Sigmoid colon (tissue), 4 donors: ENCODE measurements at regions not wholly inside any gene's neighbourhood (a gene's known extent, or its start where the extent isn't known, plus 50 kb on each side); places are given as distances from the start of the nearest gene placed in this dataset.

Source experiments
- EP300 ChIP-seq, 4 donors: sonication (generic); formaldehyde crosslinking; IDR thresholded peaks; one replicate each; pipeline ENCODE4 v1.6.1; 2017; ENCODE audit warnings: antibody characterized with exemption in 4 of 4
- TF ChIP-seq, protein P1 (sequence below), 4 experiments: fragments of 450-650 bp in 3 of 4; fragments of 200-600 bp in 1 of 4; IDR thresholded peaks; one replicate each; pipeline ENCODE4 v1.5.1; 2016 to 2019; ENCODE audit warnings: antibody characterized with exemption in 4 of 4, mild to moderate bottlenecking in 3 of 4, moderate library complexity in 2 of 4

DNA sequence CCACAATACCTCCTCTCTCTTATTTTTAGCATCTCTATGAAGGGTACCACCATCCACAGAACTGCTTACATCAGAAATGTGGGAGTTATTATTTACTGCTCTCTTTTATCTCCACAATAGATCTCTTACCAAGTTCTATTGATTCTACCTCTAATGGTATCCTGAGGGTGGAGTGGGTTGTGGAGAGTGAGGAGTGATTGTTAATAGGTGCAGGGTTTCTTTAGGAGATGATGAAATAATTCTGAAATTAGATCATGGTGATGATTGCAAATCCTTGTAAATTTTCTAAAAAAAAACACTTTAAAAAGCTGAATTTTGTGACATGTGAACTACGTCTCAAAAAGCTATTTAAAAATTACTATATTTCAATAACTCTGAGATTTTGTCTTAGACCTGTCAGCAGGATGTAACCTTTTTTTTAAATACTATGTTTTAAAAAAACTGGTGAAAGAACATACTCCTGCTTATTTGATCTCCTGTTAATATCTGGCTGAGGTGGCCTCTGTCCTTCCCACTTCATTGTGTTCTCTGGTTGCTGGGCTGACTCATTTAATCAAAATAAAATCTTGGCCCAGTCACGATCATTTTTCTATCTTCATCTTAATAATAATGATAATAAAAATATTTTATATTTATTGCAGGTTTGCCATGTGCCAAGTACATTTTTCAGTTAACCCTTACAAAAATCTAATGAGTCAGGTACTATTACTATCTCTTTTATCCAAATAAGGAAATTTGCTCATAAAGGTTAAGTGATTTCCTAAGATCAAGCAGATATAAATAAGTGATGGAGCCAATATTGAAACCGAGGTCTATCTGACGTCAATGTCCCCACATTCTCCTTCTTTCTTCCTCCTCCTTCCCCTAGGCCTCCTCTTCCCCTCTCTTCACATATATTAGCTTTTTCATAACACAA is 73.5 kb downstream of the GLUD2 start:
- TF ChIP-seq, protein P1, sequence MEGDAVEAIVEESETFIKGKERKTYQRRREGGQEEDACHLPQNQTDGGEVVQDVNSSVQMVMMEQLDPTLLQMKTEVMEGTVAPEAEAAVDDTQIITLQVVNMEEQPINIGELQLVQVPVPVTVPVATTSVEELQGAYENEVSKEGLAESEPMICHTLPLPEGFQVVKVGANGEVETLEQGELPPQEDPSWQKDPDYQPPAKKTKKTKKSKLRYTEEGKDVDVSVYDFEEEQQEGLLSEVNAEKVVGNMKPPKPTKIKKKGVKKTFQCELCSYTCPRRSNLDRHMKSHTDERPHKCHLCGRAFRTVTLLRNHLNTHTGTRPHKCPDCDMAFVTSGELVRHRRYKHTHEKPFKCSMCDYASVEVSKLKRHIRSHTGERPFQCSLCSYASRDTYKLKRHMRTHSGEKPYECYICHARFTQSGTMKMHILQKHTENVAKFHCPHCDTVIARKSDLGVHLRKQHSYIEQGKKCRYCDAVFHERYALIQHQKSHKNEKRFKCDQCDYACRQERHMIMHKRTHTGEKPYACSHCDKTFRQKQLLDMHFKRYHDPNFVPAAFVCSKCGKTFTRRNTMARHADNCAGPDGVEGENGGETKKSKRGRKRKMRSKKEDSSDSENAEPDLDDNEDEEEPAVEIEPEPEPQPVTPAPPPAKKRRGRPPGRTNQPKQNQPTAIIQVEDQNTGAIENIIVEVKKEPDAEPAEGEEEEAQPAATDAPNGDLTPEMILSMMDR (IDR thresholded peaks at IDR 0.05), result no peak
- no peak for TF ChIP-seq EP300 (IDR thresholded peaks at IDR 0.05)
